GM12891 (cell line): ENCODE measurements at regions not wholly inside any gene's neighbourhood (a gene's known extent, or its start where the extent isn't known, plus 50 kb on each side); places are given as distances from the start of the nearest gene placed in this dataset.

Experiments used
- POLR2A ChIP-seq: IDR thresholded peaks from 2 replicates; pipeline ENCODE4 v1.6.1; 2011; ENCODE audit warnings: low read depth, low read length, control low read depth
- POLR2AphosphoS5 ChIP-seq: IDR thresholded peaks from 2 replicates; pipeline ENCODE4 v1.6.1; 2011; ENCODE audit warnings: low read depth, low read length, control low read depth
- SPI1 ChIP-seq: IDR thresholded peaks from 2 replicates; pipeline ENCODE4 v1.6.1; 2011; ENCODE audit warnings: low read depth, low read length, control low read depth
- TAF1 ChIP-seq: IDR thresholded peaks from 2 replicates; pipeline ENCODE4 v1.6.1; 2011; ENCODE audit warnings: low read depth, low read length, control low read depth

DNA sequence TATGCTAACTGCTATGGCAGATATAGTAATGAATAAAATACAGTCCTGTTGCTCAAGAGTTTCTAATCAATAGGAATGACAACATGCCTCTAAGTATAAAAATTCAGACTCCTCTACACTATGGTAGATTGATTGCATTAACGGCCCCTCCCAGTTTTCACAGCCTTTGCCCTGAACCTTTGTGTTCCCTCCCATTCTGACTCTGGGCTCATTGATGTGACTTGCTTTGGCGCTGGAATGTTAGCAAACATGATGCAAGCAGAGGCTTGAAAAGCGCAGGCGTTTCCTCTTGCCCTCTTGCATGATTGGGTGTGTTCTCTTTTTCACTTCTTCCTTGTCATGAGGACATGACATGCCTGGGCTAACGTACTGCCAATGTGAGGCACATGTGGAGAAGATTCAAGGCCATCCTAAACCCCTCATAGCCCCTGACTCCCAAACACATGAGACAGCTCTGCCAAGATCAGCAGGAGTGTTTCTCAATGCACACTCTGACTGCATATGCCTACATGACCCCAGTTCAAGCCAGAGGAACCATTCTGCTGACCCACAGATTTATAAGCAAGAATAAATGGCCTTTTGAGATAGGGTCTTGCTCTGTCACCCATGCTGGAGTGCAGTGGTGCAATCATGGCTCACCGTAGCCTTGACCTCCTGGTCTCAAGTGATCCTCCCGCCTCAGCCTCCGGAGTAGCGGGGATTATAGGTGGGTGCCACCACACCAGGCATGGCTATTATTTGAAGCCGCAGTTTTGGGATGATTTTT is 49.7 kb upstream of the CD28 start:
- TF ChIP-seq POLR2AphosphoS5 (no peak), POLR2A (no peak), TAF1 (no peak), SPI1 (peak; percentile 34; the same call in 1 of the 2 replicates)
